ENCODE measurements at regions not wholly inside any gene's neighbourhood (a gene's known extent, or its start where the extent isn't known, plus 50 kb on each side); places are given as distances from the start of the nearest gene placed in this dataset.

DNA sequence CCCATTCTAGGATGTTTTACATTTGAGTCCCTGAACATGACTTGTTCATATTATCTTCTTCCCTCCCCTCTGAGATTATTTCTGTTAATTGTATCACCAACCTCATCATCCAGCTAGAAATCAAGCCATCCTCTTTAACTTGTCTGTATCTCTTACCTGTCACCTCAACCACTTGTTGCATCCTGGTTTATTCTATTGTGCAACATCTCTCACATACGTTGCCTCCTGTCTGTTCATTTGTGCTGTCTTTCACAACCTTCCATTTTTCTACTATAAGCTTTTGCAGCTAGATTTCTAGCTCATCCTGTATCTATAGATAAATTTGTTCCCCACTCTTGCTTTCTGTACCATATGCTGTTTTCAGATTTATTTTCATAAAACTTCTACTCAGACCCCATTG is 183.7 kb downstream of the MCHR2 start:
- TF ChIP-seq EP300 (IDR thresholded peaks at IDR 0.05) (no peak), POLR2A (IDR thresholded peaks at IDR 0.05) (no peak)
- TF ChIP-seq, protein P1, sequence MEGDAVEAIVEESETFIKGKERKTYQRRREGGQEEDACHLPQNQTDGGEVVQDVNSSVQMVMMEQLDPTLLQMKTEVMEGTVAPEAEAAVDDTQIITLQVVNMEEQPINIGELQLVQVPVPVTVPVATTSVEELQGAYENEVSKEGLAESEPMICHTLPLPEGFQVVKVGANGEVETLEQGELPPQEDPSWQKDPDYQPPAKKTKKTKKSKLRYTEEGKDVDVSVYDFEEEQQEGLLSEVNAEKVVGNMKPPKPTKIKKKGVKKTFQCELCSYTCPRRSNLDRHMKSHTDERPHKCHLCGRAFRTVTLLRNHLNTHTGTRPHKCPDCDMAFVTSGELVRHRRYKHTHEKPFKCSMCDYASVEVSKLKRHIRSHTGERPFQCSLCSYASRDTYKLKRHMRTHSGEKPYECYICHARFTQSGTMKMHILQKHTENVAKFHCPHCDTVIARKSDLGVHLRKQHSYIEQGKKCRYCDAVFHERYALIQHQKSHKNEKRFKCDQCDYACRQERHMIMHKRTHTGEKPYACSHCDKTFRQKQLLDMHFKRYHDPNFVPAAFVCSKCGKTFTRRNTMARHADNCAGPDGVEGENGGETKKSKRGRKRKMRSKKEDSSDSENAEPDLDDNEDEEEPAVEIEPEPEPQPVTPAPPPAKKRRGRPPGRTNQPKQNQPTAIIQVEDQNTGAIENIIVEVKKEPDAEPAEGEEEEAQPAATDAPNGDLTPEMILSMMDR (IDR thresholded peaks at IDR 0.05) = no peak
- DNase-seq = no peak
- Histone ChIP-seq H3K9me3 (no peaks in the 10 kb centered on the region), H3K4me3 (no peak overlapping the region), H3K36me3 (no peaks in the 10 kb centered on the region), H3K4me1 (ENCODE audit: insufficient read depth) (no peaks in the 10 kb centered on the region), H3K27me3 (no peaks in the 10 kb centered on the region), H3K27ac (no peak overlapping the region)
- 80 to 88% (median 80%) methylated on average over 1 of the region's 1 CpG for WGBS, 3 donors
- intact Hi-C loops (cut with DNase I) = no loop called here

DNA sequence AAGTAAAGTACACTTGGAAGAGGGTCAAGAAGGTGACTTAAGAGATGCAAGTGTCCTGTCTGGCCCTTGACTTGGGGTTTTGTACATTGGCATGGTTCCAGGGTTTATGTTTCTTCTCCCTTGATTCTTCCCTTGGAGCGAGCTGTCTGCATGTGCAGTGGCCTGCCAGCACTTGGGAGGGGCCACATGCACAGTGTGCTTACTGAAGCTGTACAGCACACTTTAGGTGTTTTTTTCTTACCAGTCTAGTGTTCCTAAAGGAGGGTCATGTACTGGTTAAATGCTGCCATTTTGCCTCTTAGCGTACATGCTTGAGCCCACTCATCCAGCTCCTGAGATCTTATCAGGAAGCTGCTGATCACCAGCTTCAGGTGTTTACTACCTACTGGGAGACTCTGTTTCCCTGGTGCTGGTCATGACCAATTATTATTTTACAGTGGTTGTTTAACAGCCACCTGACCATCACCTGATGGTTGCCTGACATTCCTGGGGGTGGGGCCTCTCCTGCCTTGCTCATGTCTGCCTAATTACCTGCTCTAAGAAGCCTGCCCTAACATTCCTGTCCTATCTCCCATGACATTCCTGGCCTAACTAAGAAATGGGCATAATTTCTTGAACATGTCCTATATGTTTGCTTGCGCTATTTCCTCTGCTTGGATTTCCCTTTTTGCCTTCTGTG is 182.9 kb downstream of the MCHR2 start:
- Histone ChIP-seq H3K36me3 (no peaks in the 10 kb centered on the region), H3K4me1 (ENCODE audit: insufficient read depth) (no peaks in the 10 kb centered on the region), H3K4me3 (no peak overlapping the region), H3K27me3 (no peaks in the 10 kb centered on the region), H3K9me3 (no peaks in the 10 kb centered on the region), H3K27ac (no peak overlapping the region)
- no peak for TF ChIP-seq EP300 (IDR thresholded peaks at IDR 0.05)
- TF ChIP-seq POLR2A (IDR thresholded peaks at IDR 0.05) = no peak
- TF ChIP-seq, protein P1 (IDR thresholded peaks at IDR 0.05) = no peak
- intact Hi-C loops (cut with DNase I) = no loop called here
- 84 to 86% (median 85%) methylated on average over 3 of the region's 3 CpGs for WGBS, 3 donors
- no peak for DNase-seq

DNA sequence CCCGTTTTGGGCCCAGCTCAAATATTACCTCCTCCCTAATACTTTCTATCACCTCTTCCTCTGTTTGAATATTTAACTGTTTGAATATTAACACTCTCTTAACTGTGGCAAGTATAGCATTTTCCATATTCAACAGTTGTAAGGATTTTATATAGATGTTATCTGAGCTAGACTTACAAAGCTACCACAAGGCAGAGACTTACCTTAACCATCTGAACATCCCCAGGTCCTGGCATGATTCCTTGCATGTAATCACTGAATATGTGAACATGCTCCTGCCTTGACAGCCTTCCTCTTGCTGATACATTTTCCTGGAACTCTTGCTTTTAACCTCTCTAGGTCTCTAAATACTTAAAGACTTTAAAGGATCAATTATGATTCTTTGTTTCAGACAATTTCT is 182.4 kb downstream of the MCHR2 start:
- Histone ChIP-seq H3K36me3 (no peaks in the 10 kb centered on the region), H3K27ac (no peak overlapping the region), H3K9me3 (no peaks in the 10 kb centered on the region), H3K4me3 (no peak overlapping the region), H3K4me1 (ENCODE audit: insufficient read depth) (no peaks in the 10 kb centered on the region), H3K27me3 (no peaks in the 10 kb centered on the region)
- TF ChIP-seq POLR2A (IDR thresholded peaks at IDR 0.05) (no peak), EP300 (IDR thresholded peaks at IDR 0.05) (no peak)
- TF ChIP-seq, protein P1 (IDR thresholded peaks at IDR 0.05) = no peak
- 35 to 60% (median 47%) methylated on average over 1 of the region's 1 CpG for WGBS, 3 donors
- no peak for DNase-seq
- intact Hi-C loops (cut with DNase I) = no loop called here

DNA sequence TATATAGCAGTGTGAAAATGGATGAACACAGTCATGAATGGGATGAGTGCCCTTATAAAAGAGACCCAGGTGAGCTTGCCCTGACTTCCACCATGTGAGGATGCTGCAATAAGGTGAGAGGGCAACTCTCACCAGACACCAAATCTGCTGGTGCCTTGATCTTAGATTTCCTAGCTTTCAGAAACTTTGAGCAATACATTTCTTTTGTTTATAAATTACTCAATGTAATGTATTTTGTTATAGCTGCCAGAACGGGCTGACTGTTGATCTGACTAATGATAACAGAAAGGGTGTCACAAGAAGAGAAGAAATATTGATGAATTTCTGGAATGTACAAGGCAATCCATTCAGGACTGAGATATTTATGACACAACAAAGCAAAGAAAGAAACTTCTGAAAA is 180.5 kb downstream of the MCHR2 start:
- intact Hi-C loops (cut with DNase I) = no loop called here

More for the DNA sequence above, 180.5 kb downstream of the MCHR2 start:
- no peak overlapping the region for H3K27ac ChIP-seq
- H3K27me3 ChIP-seq = no peaks in the 10 kb centered on the region
- H3K36me3 ChIP-seq = no peaks in the 10 kb centered on the region
- DNase-seq = no peak
- 0 to 23% (median 7%) methylated on average over 1 of the region's 1 CpG for WGBS, 3 donors
- H3K4me1 ChIP-seq (ENCODE audit: insufficient read depth) = no peaks in the 10 kb centered on the region
- H3K9me3 ChIP-seq = no peaks in the 10 kb centered on the region
- H3K4me3 ChIP-seq = no peak overlapping the region
- TF ChIP-seq POLR2A (IDR thresholded peaks at IDR 0.05) (no peak), EP300 (IDR thresholded peaks at IDR 0.05) (no peak)
- TF ChIP-seq, protein P1 (IDR thresholded peaks at IDR 0.05) = no peak

Data from ovary (tissue), 7 donors.